HG03378 (cell line): ENCODE measurements at regions not wholly inside any gene's neighbourhood (a gene's known extent, or its start where the extent isn't known, plus 50 kb on each side); places are given as distances from the start of the nearest gene placed in this dataset.

Experiments used
- ATAC-seq: cut with Tn5 transposase; IDR thresholded peaks from one replicate; pipeline ENCODE4 v1.9.1; 2021; ENCODE audit warnings: mild to moderate bottlenecking, moderate library complexity; ENCODE audit not compliant: unreplicated experiment

- ATAC-seq: no peak
These were observed 53.7 kb upstream of the WSB1 start for GRCh38 chr17:27240086-27240801.

GRCh38 chr17:27240802-27241155 is 53.1 kb upstream of the WSB1 start:
- no peak for ATAC-seq

- ATAC-seq: peak; percentile 53
These were observed 52.5 kb upstream of the WSB1 start for GRCh38 chr17:27241346-27241946.

DNA sequence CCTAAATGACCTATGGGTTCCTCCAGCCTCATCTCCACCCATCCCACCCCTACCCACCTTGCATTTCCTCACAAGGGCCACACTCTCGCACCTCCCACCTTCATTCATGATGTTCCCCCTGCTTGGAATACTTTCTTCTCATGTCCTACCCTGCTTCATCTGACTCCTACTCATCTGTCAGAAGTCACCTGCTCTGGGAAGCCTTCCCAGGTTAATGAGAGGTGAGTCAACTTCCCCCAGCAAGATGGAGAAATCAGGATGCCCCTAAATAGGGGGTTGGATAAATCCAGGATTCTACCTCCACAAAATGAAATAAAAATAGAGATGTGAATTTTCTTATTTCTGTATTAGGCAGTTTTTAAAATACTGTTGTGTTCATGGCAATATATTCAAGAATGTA is 51.0 kb upstream of the WSB1 start:
- ATAC-seq: no peak

GRCh38 chr17:27244011-27244410 is 49.9 kb upstream of the WSB1 start:
- ATAC-seq: no peak
